Epithelial cell of esophagus (primary cell): ENCODE measurements at regions not wholly inside any gene's neighbourhood (a gene's known extent, or its start where the extent isn't known, plus 50 kb on each side); places are given as distances from the start of the nearest gene placed in this dataset.

Experiments
- DNase-seq: peaks from one replicate; pipeline ENCODE4 v3.0.0; 2010; ENCODE audit warnings: low read depth
- H3K4me3 ChIP-seq: 2 replicates; pipeline ENCODE4 v1.5.1; 2011; ENCODE audit warnings: mild to moderate bottlenecking, low read length, control low read depth
- CTCF ChIP-seq: IDR thresholded peaks from 2 replicates; pipeline ENCODE4 v1.5.1; 2011; ENCODE audit warnings: low read depth, mild to moderate bottlenecking, low read length, control low read depth, inconsistent platforms; ENCODE audit not compliant: insufficient read depth; ENCODE audit errors: missing control alignments

- no peak for DNase-seq
- no peak for TF ChIP-seq CTCF
- H3K4me3 ChIP-seq: no peak overlapping the region
These were observed 94.3 kb downstream of the LRRC74A start for GRCh38 chr14:76920331-76921087.

- no peak for TF ChIP-seq CTCF
- no peak overlapping the region for H3K4me3 ChIP-seq
- peak; percentile 18 for DNase-seq
These were observed 93.5 kb downstream of the LRRC74A start for GRCh38 chr14:76919431-76920330.
